NCI-H1092 (cell line): ENCODE measurements at regions not wholly inside any gene's neighbourhood (a gene's known extent, or its start where the extent isn't known, plus 50 kb on each side); places are given as distances from the start of the nearest gene placed in this dataset.
"Not testable (repeated sequence)": the region's sequence is repeated elsewhere in the genome, so short reads cannot be mapped to it uniquely, and the experiment has no call there.

Source experiments
- DNase-seq: peaks from one replicate; lab custom pipeline; 2025; lab: John Stamatoyannopoulos, UW

DNA sequence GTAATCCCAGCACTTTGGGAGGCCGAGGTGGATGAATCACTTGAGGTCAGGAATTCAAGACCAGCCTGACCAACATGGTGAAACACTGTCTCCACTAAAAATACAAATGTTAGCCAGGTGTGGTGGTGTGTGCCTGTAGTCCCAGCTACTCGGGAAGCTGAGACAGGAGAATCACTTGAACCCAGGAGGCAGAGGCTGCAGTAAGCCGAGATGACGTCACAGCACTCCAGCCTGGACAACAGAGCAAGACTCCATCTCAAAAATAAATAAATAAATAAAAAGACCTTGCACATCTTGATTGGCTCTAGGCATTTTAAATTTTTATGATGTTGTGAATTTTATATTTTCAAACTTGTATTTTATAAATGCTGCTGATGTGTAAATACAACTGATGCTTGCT, 141.7 kb downstream of the ARRDC3 start:
- DNase-seq, result not testable (repeated sequence)

DNA sequence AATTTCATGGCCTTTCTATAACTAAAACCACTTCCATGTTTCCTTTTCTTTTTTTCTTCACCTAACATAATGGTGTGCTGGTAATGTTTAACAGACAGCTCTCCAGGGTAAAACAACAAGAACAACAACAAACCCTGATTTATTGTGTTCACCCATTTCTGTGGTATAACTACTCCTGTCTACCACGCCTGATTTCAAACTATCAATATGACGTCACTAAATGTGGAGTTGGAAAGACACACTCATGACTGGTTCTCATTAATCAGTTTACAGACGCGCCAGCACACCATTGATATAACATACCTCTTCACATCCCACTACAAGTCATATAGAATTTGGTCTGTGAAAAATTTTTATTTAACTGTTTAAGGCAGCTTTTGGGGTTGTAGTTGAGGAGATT, 142.9 kb downstream of the ARRDC3 start:
- DNase-seq, result no peak

DNA sequence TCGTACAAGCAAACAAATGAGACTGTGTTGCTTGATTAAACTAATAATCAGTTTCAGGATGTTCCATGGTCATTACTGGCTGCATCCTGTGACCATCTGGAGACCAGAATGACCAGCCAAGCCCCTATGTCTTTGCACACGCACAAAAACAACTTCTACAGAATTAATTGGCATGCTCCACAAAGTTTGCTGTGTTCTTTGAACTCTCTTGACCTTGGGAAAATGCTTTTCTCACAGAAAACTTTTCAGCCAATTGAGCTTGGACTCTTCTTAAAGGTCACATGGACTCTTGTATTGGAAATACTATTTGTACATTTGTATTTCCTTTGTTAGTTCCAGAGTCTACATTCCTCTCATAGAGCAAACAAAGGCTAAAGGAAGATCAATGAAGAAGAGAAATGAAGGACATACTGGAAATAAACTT, 147.8 kb downstream of the ARRDC3 start:
- DNase-seq, result no peak

DNA sequence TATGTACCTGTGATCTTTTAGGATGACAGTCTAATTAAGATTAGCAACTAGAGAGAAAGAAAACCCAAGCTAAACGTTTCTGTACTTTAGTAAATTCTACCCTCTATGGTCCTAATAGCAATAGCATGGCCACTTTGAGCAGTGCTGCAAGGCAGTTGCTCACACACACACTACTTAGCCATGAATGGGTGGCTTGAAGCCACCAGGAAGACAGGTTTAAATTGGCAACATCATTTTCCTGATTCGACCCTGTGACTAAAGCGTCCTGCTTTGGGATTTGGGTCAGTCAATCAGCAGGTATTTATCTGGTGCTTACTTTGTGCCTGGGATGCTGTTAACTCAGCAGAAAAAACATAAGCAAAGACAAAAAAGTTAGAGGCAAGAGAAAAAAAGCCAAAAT, 150.6 kb downstream of the ARRDC3 start:
- DNase-seq, result no peak

DNA sequence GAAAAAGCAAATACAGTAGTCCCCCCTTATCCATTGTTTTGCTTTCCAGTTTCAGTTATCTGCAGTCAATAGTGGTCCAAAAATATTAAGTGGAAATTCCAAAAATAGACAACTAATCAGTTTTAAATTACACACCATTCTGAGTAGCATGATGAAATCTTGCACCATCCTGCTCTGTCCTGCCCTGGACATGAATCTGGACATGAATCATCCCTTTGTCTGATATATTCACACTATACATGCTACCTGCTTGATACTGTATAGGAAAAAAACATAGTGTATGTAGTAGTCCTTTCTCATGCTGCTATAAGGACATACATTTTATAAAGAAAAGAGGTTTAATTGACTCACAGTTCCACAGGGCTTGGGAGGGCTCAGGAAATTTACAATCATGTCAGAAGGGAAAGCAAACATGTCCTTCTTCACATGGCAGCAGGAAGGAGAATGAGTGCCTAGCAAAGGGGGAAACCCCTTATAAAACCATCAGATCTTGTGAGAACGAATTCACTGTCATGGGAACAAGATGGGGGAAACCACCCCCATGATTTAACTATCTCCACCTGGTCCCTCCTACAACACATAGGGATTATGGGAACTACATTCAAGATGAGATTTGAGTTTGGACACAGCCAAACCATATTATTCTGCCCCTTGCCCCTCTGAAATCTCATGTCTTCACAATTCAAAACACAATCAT, 153.9 kb downstream of the ARRDC3 start:
- no peak for DNase-seq

DNA sequence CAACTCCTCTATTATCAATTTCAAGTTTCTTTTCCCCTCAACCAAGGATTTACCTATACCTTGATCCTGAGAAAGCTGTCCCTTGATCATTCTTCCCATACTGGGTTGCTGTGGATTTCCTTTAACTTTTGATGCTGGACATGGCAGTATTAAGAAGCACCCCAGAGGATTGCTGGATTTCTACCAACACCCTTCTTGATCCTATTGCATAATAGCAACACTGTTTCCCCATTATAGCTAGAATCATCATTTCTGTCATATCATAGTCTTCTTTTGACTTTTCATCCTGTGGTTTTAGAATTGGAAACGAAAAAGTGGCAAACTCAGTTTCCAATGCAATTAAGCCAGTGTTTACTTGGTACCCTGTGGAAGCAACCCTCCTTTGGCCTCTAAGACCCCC, 154.9 kb downstream of the ARRDC3 start:
- no peak for DNase-seq

DNA sequence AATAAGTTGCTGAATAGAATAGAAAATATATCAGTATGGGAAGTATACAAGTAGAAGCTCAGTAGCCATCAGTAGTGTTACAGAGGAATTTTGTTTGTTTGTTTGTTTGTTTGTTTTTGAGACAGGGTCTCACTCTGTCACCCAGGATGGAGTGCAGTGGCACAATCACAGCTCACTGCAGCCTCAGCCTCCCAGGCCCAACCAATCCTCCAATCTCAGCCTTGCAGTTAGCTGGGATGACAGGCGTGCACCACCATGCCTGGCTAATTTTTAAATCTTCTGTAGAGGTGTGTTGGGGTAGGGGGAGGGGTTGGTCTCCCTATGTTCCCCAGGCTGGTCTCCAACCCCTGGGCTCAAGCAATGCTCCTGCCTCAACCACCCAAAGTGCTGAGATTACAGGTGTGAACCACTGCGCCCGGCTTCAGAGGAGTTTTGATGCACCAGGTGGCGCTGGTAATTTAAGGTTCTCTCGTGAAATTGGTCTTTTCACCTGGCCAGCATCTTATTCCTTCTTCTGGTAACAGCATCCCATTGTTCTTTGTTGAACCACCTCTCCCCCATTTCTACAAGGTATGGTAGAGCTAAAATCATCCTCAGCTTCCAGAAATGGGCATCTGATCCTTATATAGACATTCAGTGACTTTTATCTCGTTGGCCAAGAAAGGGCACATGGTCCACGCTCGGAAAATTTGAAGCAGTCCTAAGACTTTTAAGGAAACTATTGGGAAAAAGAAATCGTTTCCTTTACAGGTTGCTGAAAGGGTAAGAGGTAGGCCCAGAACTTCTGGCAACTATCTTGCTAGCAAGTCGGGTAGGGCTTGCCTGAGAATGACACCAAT, 157.1 kb downstream of the ARRDC3 start:
- DNase-seq, result peak; percentile 19

DNA sequence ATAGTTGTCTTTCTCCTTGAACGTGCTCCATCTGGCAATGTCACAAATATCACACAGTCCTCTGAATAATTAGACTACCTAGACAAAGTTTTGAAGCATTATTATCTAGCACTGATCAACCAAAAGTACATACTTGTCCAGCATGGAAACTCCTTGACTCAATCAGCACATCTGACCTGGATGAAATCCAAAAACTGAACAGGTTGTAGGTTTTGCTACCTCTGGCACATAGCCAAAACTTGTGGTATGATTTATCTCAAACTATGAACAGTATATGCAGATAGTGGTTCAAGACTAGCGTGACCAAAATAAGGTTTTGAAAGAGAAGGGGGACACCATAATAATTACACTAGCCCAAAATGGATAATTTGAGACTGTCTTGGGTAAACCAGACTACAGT, 158.1 kb downstream of the ARRDC3 start:
- no peak for DNase-seq

DNA sequence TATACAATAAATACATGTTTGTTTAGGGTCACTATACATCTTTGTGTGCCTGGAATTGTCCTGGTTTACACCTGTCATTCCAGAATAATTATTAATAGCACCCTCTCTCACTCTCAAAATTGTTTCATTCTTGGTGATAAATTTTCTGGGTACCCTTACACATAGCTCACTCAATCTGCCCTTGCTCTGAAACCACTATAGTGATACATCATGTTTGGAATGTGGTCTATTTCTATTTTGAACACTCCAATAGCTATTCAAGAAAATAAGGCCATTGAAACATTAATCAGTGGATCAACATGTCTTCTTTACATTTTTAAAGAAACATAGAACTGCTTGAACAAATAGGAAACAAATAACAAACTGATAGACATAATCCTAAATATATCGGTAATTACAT, 158.7 kb downstream of the ARRDC3 start:
- DNase-seq, result no peak

DNA sequence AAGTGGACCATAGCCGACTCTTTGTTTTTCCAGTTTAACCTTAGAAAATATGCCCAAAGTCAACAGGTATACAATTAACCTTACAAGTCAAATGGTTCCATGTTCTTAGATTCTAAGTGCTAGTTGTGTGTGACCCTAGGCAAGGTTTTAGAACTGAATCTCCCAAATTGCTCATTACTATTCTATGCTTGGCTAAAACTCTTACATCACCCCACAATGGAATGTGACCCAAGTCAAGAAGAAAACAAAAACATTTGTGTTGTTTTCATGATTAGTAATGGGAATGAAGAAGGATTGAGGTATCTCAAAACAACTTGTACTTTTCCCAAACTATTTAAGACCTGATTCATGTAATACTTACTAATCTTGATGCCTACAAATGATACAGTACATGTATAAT, 159.2 kb downstream of the ARRDC3 start:
- no peak for DNase-seq

DNA sequence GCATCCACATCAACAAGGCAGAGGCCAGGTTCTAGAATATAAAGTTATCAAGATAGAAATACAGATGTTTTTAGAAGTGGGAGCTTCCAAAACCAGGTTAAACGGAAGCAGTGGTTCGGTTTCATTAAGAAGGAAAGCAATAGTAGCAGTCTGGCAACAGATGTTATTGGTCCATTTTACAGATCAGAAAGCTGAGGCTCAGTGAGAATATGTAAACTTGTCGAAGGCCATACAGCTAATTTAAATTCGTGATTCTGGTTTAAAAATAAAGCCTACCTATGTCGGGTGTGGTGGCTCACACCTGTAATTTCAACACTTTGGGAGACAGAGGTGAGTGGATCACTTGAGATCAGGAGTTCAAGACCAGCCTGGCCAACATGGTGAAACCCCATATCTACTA, 160.6 kb downstream of the ARRDC3 start:
- DNase-seq, result no peak

DNA sequence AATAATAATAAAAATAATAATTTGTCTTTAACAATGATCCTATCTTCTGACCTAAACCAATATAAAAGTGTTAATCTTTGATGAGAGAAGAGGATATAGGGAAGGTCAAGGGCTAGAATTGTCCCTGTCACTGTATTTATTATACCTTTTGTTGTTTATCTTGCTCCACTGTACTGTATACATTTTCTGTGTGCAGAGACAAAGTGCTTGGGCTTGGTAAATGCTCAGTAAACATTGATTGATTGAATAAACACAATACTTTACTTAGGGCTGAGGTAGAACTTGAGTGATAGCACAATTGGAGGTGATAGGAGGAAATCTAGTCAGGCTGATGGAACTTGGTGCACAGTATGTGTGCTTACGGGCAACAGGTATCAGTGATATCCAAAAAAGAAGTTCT, 161.2 kb downstream of the ARRDC3 start:
- DNase-seq, result no peak

DNA sequence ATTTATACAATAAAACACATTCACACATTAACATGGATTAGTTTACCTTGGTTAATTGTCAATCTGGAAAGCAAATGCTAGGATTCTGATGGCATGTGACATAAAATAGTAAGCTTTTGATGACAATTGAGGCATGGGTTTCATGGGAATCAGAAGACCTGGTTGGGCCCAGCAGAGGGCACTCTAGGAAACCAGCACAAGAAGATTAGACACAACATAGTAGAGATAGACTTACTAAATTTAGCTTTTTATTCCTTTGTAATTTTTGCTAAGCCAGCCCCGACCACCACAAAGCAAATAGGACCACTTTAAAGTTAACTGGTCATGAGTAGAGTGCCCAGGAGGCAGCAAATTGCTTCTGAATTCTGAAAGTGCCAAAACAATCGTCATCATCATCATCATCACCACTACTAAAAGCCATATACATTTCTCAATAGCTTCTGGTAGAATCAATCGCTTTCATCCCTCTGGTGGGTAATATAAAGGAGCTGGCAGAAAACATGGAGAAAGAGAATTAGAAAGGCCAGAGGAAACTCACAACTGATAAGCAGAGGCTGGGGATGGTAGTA, 163.2 kb downstream of the ARRDC3 start:
- no peak for DNase-seq

DNA sequence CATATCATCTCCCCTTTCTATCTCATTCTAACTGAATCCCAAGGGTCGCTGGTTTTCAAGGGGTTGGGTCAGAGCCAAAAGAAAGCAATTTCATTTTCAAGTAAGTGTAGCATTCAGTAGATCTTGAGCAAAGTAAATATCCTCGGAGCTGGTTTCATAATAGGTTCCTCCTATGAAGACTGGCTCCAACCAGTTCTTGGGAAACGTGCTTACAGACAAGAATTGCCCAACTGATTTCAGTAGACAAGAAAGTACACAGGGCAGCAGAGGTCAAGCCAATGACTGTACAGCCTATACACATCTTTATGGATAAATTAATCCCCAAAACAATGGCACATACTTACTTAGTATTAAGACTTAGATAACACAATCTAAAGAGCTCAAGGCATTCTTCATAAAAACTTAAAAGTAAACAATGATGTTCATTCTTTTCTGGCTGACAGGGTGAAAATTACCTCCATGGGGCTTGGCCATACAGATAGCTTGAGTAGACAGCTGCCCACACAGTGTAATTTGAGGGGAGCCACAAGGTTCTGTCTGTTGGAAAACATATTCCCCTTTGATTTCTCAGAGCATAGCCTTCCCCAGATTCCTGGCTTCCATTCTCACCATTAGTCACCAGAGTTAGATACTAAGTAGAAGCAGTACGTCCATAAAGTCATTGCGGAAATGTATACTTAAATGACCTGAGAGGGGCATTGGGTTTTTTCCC, 163.9 kb downstream of the ARRDC3 start:
- no peak for DNase-seq

DNA sequence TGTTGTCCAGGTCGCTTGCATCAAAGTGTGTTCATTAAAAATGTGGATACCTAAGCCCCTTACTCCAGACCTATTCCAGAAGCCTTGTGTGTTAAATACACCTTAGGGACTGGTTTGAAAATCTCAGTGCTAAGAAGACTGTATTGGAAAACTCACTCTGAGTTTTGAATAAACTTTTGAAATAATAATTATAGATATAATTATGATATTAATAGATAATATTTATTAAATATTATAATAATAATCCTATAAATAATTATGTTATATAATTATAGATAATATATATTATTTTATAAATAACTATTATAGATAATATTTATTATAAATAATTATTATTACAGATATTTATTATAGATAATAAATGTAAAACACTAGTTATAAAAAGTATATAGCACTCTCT, 165.3 kb downstream of the ARRDC3 start:
- DNase-seq, result no peak

DNA sequence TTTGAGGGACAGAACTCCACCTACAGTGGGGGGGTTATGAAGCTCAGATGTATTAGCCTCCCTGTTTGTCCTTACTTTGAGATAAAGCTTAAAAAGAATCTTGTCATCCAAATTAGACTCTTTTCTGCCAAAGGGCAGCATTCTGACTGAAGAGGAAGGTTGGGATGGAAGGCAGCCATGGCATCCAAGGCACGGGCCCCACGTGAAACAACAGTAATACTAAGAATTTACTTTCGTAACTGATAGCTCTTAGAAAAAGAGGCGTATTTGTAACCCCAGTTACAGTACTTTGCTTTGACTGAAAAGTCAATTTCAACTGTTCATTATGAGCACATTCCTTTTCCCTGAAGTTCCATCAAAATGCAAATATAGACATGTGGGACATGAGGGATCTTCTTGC, 168.5 kb downstream of the ARRDC3 start:
- DNase-seq, result no peak
